ENCODE measurements at regions not wholly inside any gene's neighbourhood (a gene's known extent, or its start where the extent isn't known, plus 50 kb on each side); places are given as distances from the start of the nearest gene placed in this dataset.

- no peaks in the 10 kb centered on the region for H3K27me3 ChIP-seq
- H3K4me1 ChIP-seq = no peaks in the 10 kb centered on the region
- no peak for DNase-seq
- H3K27ac ChIP-seq = no peak overlapping the region
- H3K36me3 ChIP-seq = no peaks in the 10 kb centered on the region
- WGBS, 5 donors = 84 to 97% (median 94%) methylated on average over 4 of the region's 4 CpGs
- H3K4me3 ChIP-seq = no peak overlapping the region
- H3K9me3 ChIP-seq = no peaks in the 10 kb centered on the region
- no peak for TF ChIP-seq EP300 (IDR thresholded peaks at IDR 0.05)
- TF ChIP-seq CTCF (IDR thresholded peaks at IDR 0.05) = no peak
- no peak for TF ChIP-seq POLR2A (IDR thresholded peaks at IDR 0.05)
- no peak for TF ChIP-seq POLR2AphosphoS5 (IDR thresholded peaks at IDR 0.05)
- intact Hi-C loops (cut with DNase I; ENCODE audit: low total_unique reads) = no loop called here
Observed at GRCh38 chr15:37773111-37773860, 161.2 kb upstream of the TMCO5A start.

- TF ChIP-seq POLR2A (IDR thresholded peaks at IDR 0.05) (no peak), EP300 (IDR thresholded peaks at IDR 0.05) (no peak), POLR2AphosphoS5 (IDR thresholded peaks at IDR 0.05) (no peak)
- Histone ChIP-seq H3K9me3 (no peaks in the 10 kb centered on the region), H3K4me1 (no peaks in the 10 kb centered on the region), H3K4me3 (no peak overlapping the region), H3K36me3 (no peaks in the 10 kb centered on the region), H3K27me3 (no peaks in the 10 kb centered on the region), H3K27ac (no peak overlapping the region)
- WGBS, 5 donors = 65 to 88% (median 73%) methylated on average over 2 of the region's 2 CpGs
- intact Hi-C loops (cut with DNase I; ENCODE audit: low total_unique reads) = no loop called here
- no peak for DNase-seq
Observed at GRCh38 chr15:37774961-37775360, 159.5 kb upstream of the TMCO5A start.

- intact Hi-C loops (cut with DNase I; ENCODE audit: low total_unique reads) = no loop called here
- no peak for DNase-seq
- Histone ChIP-seq H3K9me3 (no peaks in the 10 kb centered on the region), H3K27me3 (no peaks in the 10 kb centered on the region), H3K4me1 (no peaks in the 10 kb centered on the region), H3K27ac (no peak overlapping the region), H3K36me3 (no peaks in the 10 kb centered on the region), H3K4me3 (no peak overlapping the region)
- 83 to 85% (median 83%) methylated on average over 3 of the region's 3 CpGs for WGBS, 5 donors
- TF ChIP-seq CTCF (IDR thresholded peaks at IDR 0.05) (no peak), POLR2AphosphoS5 (IDR thresholded peaks at IDR 0.05) (no peak), EP300 (IDR thresholded peaks at IDR 0.05) (no peak), POLR2A (IDR thresholded peaks at IDR 0.05) (no peak)
Observed at GRCh38 chr15:37777006-37777405, 157.4 kb upstream of the TMCO5A start.

GRCh38 chr15:37783290-37783689 lies 151.2 kb upstream of the TMCO5A start:
- Histone ChIP-seq H3K9me3 (no peaks in the 10 kb centered on the region), H3K4me3 (no peak overlapping the region), H3K4me1 (no peaks in the 10 kb centered on the region), H3K27ac (no peak overlapping the region), H3K27me3 (no peaks in the 10 kb centered on the region), H3K36me3 (no peaks in the 10 kb centered on the region)
- TF ChIP-seq POLR2AphosphoS5 (IDR thresholded peaks at IDR 0.05) = no peak
- TF ChIP-seq POLR2A (IDR thresholded peaks at IDR 0.05) = no peak
- TF ChIP-seq EP300 (IDR thresholded peaks at IDR 0.05) = no peak
- no peak for TF ChIP-seq CTCF (IDR thresholded peaks at IDR 0.05)
- intact Hi-C loops (cut with DNase I; ENCODE audit: low total_unique reads) = no loop called here
- 79 to 84% (median 81%) methylated on average over 2 of the region's 2 CpGs for WGBS, 5 donors
- no peak for DNase-seq

- Histone ChIP-seq H3K36me3 (no peaks in the 10 kb centered on the region), H3K4me1 (no peaks in the 10 kb centered on the region), H3K27me3 (no peaks in the 10 kb centered on the region), H3K4me3 (no peak overlapping the region), H3K9me3 (no peaks in the 10 kb centered on the region), H3K27ac (no peak overlapping the region)
- 72 to 88% (median 78%) methylated on average over 2 of the region's 2 CpGs for WGBS, 5 donors
- no peak for DNase-seq
- intact Hi-C loops (cut with DNase I; ENCODE audit: low total_unique reads) = no loop called here
- TF ChIP-seq EP300 (IDR thresholded peaks at IDR 0.05) (no peak), CTCF (IDR thresholded peaks at IDR 0.05) (no peak), POLR2A (IDR thresholded peaks at IDR 0.05) (no peak), POLR2AphosphoS5 (IDR thresholded peaks at IDR 0.05) (no peak)
Observed at GRCh38 chr15:37788330-37788729, 146.1 kb upstream of the TMCO5A start.
